B cell (primary cell): ENCODE measurements at regions not wholly inside any gene's neighbourhood (a gene's known extent, or its start where the extent isn't known, plus 50 kb on each side); places are given as distances from the start of the nearest gene placed in this dataset.

Source experiments
- ATAC-seq: fragments of 200-7000 bp; cut with Tn5 transposase; one replicate; pipeline ENCODE4 v1.10.0; 2021; ENCODE audit warnings: low read depth, mild to moderate bottlenecking, moderate number of reproducible peaks, moderate library complexity
- CTCF ChIA-PET: fragments of 350-600 bp; sonication (Branson Sonifier 250); formaldehyde crosslinking; loops from one replicate; lab custom pipeline; 2021; ENCODE audit warnings: antibody characterized with exemption, inconsistent platforms; lab: Charles Lee
- POLR2A ChIA-PET: fragments of 350-600 bp; sonication (Branson Sonifier 250); formaldehyde crosslinking; loops from one replicate; lab custom pipeline; 2021; ENCODE audit warnings: antibody characterized with exemption; lab: Charles Lee
- DNase-seq: peaks from one replicate; pipeline ENCODE4 v3.0.0; 2013
- H2AFZ ChIP-seq: 2 replicates; pipeline ENCODE4 v1.6.1; 2012; ENCODE audit warnings: mild to moderate bottlenecking, low read depth, low read length; ENCODE audit not compliant: insufficient read depth, poor library complexity, severe bottlenecking
- H3K27ac ChIP-seq, 2 donors: 1 replicate in 1 of 2; 2 replicates in 1 of 2; pipeline ENCODE4 v1.5.1; 2012 to 2013; ENCODE audit warnings: low read length in 2 of 2, mild to moderate bottlenecking in 2 of 2, moderate library complexity in 1 of 2
- H3K27me3 ChIP-seq, 4 experiments: fragments of 200-600 bp in 1 of 4; sonication (generic) in 1 of 4; replicated peaks in 1 of 4; 1 replicate in 2 of 4; 2 replicates in 2 of 4; pipeline versions ENCODE4 v1.6.1 to v1.7.0; 2013 to 2016; ENCODE audit warnings: low read length in 3 of 4, mild to moderate bottlenecking in 2 of 4, mixed read lengths in 1 of 4, moderate library complexity in 1 of 4; ENCODE audit not compliant: insufficient read depth in 4 of 4, control insufficient read depth in 3 of 4; ENCODE audit errors: control extremely low read depth in 1 of 4
- H3K36me3 ChIP-seq, 2 experiments: replicated peaks in 1 of 2; 1 replicate in 1 of 2; 2 replicates in 1 of 2; pipeline versions ENCODE4 v1.6.1 to v1.7.1; 2013; ENCODE audit warnings: low read length in 1 of 2; ENCODE audit not compliant: insufficient read depth in 2 of 2, control insufficient read depth in 1 of 2; ENCODE audit errors: control extremely low read depth in 1 of 2, extremely low read depth in 1 of 2
- H3K4me1 ChIP-seq, 2 donors: fragments of 200-600 bp in 1 of 2; sonication (generic) in 1 of 2; 1 replicate in 1 of 2; 2 replicates in 1 of 2; pipeline versions ENCODE4 v1.5.1 to v1.6.1; 2013 to 2017; ENCODE audit warnings: low read length in 2 of 2; ENCODE audit not compliant: control insufficient read depth in 2 of 2, insufficient read depth in 2 of 2
- H3K4me2 ChIP-seq: replicated peaks from 2 replicates; pipeline ENCODE3; 2012; ENCODE audit warnings: mild to moderate bottlenecking, low read depth, low read length; ENCODE audit not compliant: poor library complexity, severe bottlenecking
- H3K4me3 ChIP-seq, 5 experiments: fragments of 200-600 bp in 1 of 5; sonication (generic) in 1 of 5; 1 replicate in 3 of 5; 2 replicates in 2 of 5; pipeline versions ENCODE4 v1.5.1 to v1.7.0; 2011 to 2016; ENCODE audit warnings: low read length in 4 of 5, mild to moderate bottlenecking in 4 of 5, low read depth in 2 of 5, control low read depth in 1 of 5, moderate library complexity in 1 of 5; ENCODE audit not compliant: insufficient read depth in 1 of 5; ENCODE audit errors: control extremely low read depth in 1 of 5, extremely low read depth in 1 of 5
- H3K79me2 ChIP-seq: fragments of 200-600 bp; sonication (generic); one replicate; pipeline ENCODE4 v1.6.0; 2016; ENCODE audit warnings: low read length; ENCODE audit not compliant: control insufficient read depth, insufficient read depth
- H3K9ac ChIP-seq: fragments of 200-600 bp; sonication (generic); 2 replicates; pipeline ENCODE4 v1.6.1; 2017; ENCODE audit warnings: mild to moderate bottlenecking, low read length, moderate library complexity
- H3K9me3 ChIP-seq, 3 donors: one replicate each; pipeline versions ENCODE4 v1.6.1 to v1.7.1; 2013; ENCODE audit warnings: low read length in 2 of 3; ENCODE audit not compliant: control insufficient read depth in 2 of 3, insufficient read depth in 1 of 3; ENCODE audit errors: control extremely low read depth in 1 of 3
- H4K20me1 ChIP-seq: 2 replicates; pipeline ENCODE4 v1.6.0; 2012; ENCODE audit warnings: mild to moderate bottlenecking, low read length; ENCODE audit not compliant: insufficient read depth, control insufficient read depth, poor library complexity, severe bottlenecking
- H3K27ac Mint-ChIP-seq: one replicate; pipeline ENCODE4 v1.8.0; 2021; ENCODE audit warnings: mixed read lengths
- H3K27me3 Mint-ChIP-seq: one replicate; pipeline ENCODE4 v1.8.0; 2021; ENCODE audit warnings: mixed read lengths
- H3K4me1 Mint-ChIP-seq: one replicate; pipeline ENCODE4 v1.8.0; 2021; ENCODE audit warnings: mixed read lengths
- H3K4me3 Mint-ChIP-seq: one replicate; pipeline ENCODE4 v1.8.0; 2021; ENCODE audit warnings: mixed read lengths
- H3K9me3 Mint-ChIP-seq: one replicate; pipeline ENCODE4 v1.8.0; 2022; ENCODE audit warnings: mixed read lengths; ENCODE audit not compliant: insufficient read depth
- EZH2 ChIP-seq: IDR thresholded peaks from 2 replicates; pipeline ENCODE4 v1.6.1; 2012; ENCODE audit warnings: borderline replicate concordance, low read depth, mild to moderate bottlenecking, moderate library complexity, low read length; ENCODE audit not compliant: insufficient read depth, poor library complexity, severe bottlenecking
- WGBS: methylation state at CpG from one replicate; pipeline ENCODE4 v1.1.5; 2013; ENCODE audit warnings: missing lambda C conversion rate; ENCODE audit not compliant: insufficient coverage; 5-methylcytosine and 5-hydroxymethylcytosine counted together
- intact Hi-C: fragments of 100-400 bp; cut with micrococcal nuclease; formaldehyde crosslinking; loops from one replicate; pipeline ENCODE4 v1.10.0; 2022
- TF ChIP-seq, protein P1 (sequence below): fragments of 200-600 bp; IDR thresholded peaks from one replicate; pipeline ENCODE4 v1.8.0; 2022; ENCODE audit warnings: antibody characterized with exemption, mild to moderate bottlenecking

DNA sequence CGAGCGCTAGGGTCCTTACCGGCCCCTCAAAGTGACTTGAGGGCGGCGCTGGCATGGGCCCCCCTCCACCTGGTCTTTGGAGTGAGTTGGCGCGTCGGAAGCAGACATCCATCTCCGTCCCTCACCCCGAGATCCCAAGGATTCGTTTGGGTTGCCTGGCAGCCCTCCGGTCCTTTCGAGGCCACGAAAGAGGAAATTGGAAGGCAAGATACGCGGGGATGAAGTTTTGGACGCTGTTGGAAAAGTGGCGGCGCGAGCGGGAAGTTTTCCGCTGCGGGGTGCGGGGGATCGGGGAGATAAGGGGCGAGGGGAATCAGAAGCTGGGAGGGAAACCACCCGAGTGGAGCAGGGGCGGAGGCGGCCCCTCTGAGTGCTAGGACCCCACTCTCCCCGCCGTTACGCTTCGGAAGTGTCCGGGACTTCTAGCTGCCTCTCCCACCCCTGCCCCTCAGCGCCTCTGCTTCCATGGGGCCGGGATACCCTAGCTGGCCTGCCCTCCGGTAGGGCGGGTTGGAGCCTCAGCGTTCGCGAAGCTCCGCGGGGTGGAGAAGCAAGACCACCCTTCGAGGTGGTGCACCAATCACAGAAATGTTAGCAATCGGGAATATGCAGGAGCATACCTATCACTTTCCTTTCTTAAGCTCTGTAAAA is 57.8 kb downstream of the FRMPD3 start:
- ChIA-PET CTCF (no interaction called here), POLR2A (no interaction called here)
- TF ChIP-seq EZH2, result no peak
- TF ChIP-seq, protein P1, sequence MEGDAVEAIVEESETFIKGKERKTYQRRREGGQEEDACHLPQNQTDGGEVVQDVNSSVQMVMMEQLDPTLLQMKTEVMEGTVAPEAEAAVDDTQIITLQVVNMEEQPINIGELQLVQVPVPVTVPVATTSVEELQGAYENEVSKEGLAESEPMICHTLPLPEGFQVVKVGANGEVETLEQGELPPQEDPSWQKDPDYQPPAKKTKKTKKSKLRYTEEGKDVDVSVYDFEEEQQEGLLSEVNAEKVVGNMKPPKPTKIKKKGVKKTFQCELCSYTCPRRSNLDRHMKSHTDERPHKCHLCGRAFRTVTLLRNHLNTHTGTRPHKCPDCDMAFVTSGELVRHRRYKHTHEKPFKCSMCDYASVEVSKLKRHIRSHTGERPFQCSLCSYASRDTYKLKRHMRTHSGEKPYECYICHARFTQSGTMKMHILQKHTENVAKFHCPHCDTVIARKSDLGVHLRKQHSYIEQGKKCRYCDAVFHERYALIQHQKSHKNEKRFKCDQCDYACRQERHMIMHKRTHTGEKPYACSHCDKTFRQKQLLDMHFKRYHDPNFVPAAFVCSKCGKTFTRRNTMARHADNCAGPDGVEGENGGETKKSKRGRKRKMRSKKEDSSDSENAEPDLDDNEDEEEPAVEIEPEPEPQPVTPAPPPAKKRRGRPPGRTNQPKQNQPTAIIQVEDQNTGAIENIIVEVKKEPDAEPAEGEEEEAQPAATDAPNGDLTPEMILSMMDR, result no peak
- no peak overlapping the region for H3K27ac ChIP-seq
- Mint-ChIP-seq H3K9me3 (no peaks in the 10 kb centered on the region), H3K27ac (no peak overlapping the region), H3K4me3 (peak overlapping the region; percentile 47), H3K27me3 (peaks cover 26% of the 10 kb centered on the region), H3K4me1 (peaks cover 2% of the 10 kb centered on the region)
- no peak overlapping the region for H2AFZ ChIP-seq
- DNase-seq, result no peak
- H3K9me3 ChIP-seq, result peaks cover 0 to 6% (median 0%) of the 10 kb centered on the region in 3 donors
- peaks cover 0 to 13% (median 0%) of the 10 kb centered on the region in 4 experiments for H3K27me3 ChIP-seq
- intact Hi-C loops, result no loop called here
- no peak for ATAC-seq
- peak overlapping the region; percentile 40 for H3K4me2 ChIP-seq
- H3K36me3 ChIP-seq, result no peaks in the 10 kb centered on the region
- H3K4me1 ChIP-seq, result no peaks in the 10 kb centered on the region
- H3K4me3 ChIP-seq, result no peak overlapping the region
- H3K9ac ChIP-seq, result no peak overlapping the region
- no peaks in the 10 kb centered on the region for H4K20me1 ChIP-seq
- WGBS, result 3% methylated on average over 18 of the region's 45 CpGs
- no peaks in the 10 kb centered on the region for H3K79me2 ChIP-seq

DNA sequence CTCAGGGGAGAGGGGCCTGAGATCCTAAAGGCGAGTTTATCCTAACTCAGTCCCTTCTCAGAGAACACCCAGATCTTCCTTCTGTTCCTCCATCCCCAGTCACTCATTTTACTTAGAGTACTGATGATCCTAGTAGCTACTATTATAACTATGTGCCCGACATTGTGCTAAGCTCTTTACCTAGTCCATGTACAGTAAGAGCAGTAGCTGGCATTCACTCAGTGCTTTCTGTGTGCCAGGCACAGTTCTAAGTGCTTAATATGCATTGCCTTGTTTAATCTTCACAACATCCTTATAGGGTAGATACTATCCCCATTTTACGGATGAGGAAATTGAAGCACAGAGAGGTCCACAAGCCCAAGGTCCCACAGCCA is 58.3 kb downstream of the FRMPD3 start:
- TF ChIP-seq, protein P1, result no peak
- TF ChIP-seq EZH2, result no peak
- no peak overlapping the region for H3K4me2 ChIP-seq
- H3K27ac Mint-ChIP-seq, result no peak overlapping the region
- H3K4me3 ChIP-seq, result no peak overlapping the region
- no peaks in the 10 kb centered on the region for H3K79me2 ChIP-seq
- no peaks in the 10 kb centered on the region for H3K36me3 ChIP-seq
- no peak for ATAC-seq
- peaks cover 0 to 6% (median 0%) of the 10 kb centered on the region in 3 donors for H3K9me3 ChIP-seq
- H3K4me3 Mint-ChIP-seq, result no peak overlapping the region
- no CpG with 5 or more reads among the region's 3 CpGs for WGBS
- H2AFZ ChIP-seq, result no peak overlapping the region
- H4K20me1 ChIP-seq, result no peaks in the 10 kb centered on the region
- peaks cover 0 to 13% (median 0%) of the 10 kb centered on the region in 4 experiments for H3K27me3 ChIP-seq
- POLR2A ChIA-PET, result no interaction called here
- CTCF ChIA-PET, result no interaction called here
- H3K27ac ChIP-seq, result no peak overlapping the region
- no peaks in the 10 kb centered on the region for H3K4me1 ChIP-seq
- H3K4me1 Mint-ChIP-seq, result peaks cover 2% of the 10 kb centered on the region
- H3K9ac ChIP-seq, result no peak overlapping the region
- H3K9me3 Mint-ChIP-seq, result no peaks in the 10 kb centered on the region
- DNase-seq, result no peak
- H3K27me3 Mint-ChIP-seq, result peaks cover 24% of the 10 kb centered on the region
- intact Hi-C loops, result no loop called here
